A673 (cell line): ENCODE measurements at regions not wholly inside any gene's neighbourhood (a gene's known extent, or its start where the extent isn't known, plus 50 kb on each side); places are given as distances from the start of the nearest gene placed in this dataset.

ENCODE experiments used
- CTCF ChIP-seq: fragments of 300-800, 200-600 bp; sonication (generic); conservative IDR thresholded peaks from 2 replicates; pipeline ENCODE4 v1.5.1; 2017; ENCODE audit warnings: low read depth, mild to moderate bottlenecking, antibody characterized with exemption, low read length, moderate library complexity, mixed read lengths
- EZH2 ChIP-seq: fragments of 200-600 bp; sonication (generic); IDR thresholded peaks from 2 replicates; pipeline ENCODE4 v1.6.1; 2017; ENCODE audit warnings: borderline replicate concordance, low read depth, mild to moderate bottlenecking, mixed read lengths, antibody characterized with exemption, low read length; ENCODE audit not compliant: poor library complexity, severe bottlenecking

GRCh38 chr13:48585456-48585840, 52.6 kb upstream of the RCBTB2 start:
- TF ChIP-seq CTCF (no peak), EZH2 (no peak)
